OCI-LY7 (cell line): ENCODE measurements at regions not wholly inside any gene's neighbourhood (a gene's known extent, or its start where the extent isn't known, plus 50 kb on each side); places are given as distances from the start of the nearest gene placed in this dataset.

Experiments used
- EZH2phosphoT487 ChIP-seq: fragments of 200-600 bp; sonication (generic); IDR thresholded peaks from 2 replicates; pipeline ENCODE4 v1.6.1; 2018; ENCODE audit warnings: low read depth, borderline replicate concordance, mild to moderate bottlenecking, mixed run types, antibody characterized with exemption, low read length, moderate library complexity, mixed read lengths
- TF ChIP-seq, protein P1 (sequence below): fragments of 200-600 bp; sonication (generic); conservative IDR thresholded peaks from 2 replicates; pipeline ENCODE4 v1.5.1; 2014; ENCODE audit warnings: mild to moderate bottlenecking, antibody characterized with exemption, low read length, moderate library complexity, mixed read lengths

DNA sequence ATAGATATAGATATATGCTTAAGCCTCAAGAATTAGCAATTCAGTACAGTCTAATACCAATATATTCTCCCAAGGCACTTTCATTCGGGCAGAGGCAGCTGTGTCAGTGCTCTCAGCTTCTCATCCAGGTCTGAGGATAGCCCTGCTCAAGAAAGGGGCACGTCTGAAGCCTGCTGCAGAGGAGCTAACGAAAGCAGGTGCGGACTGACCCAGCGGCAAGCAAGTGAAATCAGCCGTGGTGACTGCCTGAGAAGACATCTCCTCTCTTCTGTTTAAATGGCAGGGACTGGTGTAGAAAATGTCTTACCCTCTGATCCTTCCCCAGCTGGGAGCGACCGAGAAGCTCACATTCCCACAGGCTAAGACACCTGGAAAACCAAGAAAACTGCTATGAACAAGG is 468.6 kb downstream of the BRD1 start:
- TF ChIP-seq, protein P1, sequence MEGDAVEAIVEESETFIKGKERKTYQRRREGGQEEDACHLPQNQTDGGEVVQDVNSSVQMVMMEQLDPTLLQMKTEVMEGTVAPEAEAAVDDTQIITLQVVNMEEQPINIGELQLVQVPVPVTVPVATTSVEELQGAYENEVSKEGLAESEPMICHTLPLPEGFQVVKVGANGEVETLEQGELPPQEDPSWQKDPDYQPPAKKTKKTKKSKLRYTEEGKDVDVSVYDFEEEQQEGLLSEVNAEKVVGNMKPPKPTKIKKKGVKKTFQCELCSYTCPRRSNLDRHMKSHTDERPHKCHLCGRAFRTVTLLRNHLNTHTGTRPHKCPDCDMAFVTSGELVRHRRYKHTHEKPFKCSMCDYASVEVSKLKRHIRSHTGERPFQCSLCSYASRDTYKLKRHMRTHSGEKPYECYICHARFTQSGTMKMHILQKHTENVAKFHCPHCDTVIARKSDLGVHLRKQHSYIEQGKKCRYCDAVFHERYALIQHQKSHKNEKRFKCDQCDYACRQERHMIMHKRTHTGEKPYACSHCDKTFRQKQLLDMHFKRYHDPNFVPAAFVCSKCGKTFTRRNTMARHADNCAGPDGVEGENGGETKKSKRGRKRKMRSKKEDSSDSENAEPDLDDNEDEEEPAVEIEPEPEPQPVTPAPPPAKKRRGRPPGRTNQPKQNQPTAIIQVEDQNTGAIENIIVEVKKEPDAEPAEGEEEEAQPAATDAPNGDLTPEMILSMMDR = no peak
- no peak for TF ChIP-seq EZH2phosphoT487
